ENCODE measurements at regions not wholly inside any gene's neighbourhood (a gene's known extent, or its start where the extent isn't known, plus 50 kb on each side); places are given as distances from the start of the nearest gene placed in this dataset.

DNA sequence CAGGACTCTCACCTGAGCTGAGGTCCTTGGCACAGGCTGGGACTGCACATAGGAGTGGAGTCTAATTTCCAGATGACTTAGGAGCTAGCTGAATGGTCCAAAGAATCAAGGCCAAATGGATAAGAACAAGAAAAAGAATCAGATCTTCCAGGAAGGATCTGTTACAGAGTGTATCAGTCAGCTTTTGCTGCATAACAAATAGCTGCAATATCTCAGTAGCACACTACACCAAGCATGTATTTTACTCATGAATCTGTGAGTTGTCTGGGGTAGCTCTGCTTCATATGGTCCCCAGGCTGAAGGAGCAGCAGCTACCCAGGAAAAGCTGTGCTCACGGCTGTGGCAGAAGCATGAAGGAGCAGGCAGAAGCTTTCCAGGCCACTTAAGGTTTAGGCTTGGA lies 60.6 kb upstream of the LOXL4 start:
- TF ChIP-seq, protein P1, sequence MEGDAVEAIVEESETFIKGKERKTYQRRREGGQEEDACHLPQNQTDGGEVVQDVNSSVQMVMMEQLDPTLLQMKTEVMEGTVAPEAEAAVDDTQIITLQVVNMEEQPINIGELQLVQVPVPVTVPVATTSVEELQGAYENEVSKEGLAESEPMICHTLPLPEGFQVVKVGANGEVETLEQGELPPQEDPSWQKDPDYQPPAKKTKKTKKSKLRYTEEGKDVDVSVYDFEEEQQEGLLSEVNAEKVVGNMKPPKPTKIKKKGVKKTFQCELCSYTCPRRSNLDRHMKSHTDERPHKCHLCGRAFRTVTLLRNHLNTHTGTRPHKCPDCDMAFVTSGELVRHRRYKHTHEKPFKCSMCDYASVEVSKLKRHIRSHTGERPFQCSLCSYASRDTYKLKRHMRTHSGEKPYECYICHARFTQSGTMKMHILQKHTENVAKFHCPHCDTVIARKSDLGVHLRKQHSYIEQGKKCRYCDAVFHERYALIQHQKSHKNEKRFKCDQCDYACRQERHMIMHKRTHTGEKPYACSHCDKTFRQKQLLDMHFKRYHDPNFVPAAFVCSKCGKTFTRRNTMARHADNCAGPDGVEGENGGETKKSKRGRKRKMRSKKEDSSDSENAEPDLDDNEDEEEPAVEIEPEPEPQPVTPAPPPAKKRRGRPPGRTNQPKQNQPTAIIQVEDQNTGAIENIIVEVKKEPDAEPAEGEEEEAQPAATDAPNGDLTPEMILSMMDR (conservative IDR thresholded peaks at IDR 0.05; ENCODE audit: low read length) = no peak
- TF ChIP-seq EZH2phosphoT487 (IDR thresholded peaks at IDR 0.05; ENCODE audit: borderline replicate concordance, low read depth, low read length) = no peak
